ENCODE measurements at regions not wholly inside any gene's neighbourhood (a gene's known extent, or its start where the extent isn't known, plus 50 kb on each side); places are given as distances from the start of the nearest gene placed in this dataset.

DNA sequence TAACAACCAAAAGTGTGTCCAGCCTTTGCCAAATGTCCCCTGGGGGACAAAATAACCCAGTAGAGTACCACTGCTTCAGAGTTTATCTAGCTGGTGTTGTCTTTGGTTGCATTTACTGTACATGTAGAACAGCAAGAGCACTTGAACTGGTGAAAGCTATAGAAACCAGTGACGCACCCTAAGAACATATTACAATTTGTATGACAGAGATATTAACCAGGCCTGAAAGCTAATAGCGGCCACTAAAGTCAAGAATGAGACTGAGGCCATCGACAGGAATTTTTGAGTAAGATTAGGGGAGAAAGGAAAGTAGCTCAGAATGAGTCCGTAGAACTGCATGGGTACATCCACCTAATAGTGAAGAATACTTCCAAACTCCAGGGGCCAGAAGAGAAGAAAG is 236.2 kb downstream of the MTERF1 start (continued):
- TF ChIP-seq, protein P1, sequence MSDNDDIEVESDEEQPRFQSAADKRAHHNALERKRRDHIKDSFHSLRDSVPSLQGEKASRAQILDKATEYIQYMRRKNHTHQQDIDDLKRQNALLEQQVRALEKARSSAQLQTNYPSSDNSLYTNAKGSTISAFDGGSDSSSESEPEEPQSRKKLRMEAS (IDR thresholded peaks at IDR 0.05), result no peak
- TF ChIP-seq CEBPB (IDR thresholded peaks at IDR 0.05; ENCODE audit: low read depth) (no peak), POLR2A (IDR thresholded peaks at IDR 0.05; ENCODE audit: borderline replicate concordance, extremely low read depth, insufficient read depth, insufficient read length) (no peak), EGR1 (IDR thresholded peaks at IDR 0.05; ENCODE audit: low read depth) (no peak), FOSL1 (IDR thresholded peaks at IDR 0.05; ENCODE audit: low read depth) (no peak), SRF (IDR thresholded peaks at IDR 0.05; ENCODE audit: low read depth) (no peak), EZH2 (IDR thresholded peaks at IDR 0.05) (no peak), CBX3 (IDR thresholded peaks at IDR 0.05; ENCODE audit: low read depth) (no peak)

DNA sequence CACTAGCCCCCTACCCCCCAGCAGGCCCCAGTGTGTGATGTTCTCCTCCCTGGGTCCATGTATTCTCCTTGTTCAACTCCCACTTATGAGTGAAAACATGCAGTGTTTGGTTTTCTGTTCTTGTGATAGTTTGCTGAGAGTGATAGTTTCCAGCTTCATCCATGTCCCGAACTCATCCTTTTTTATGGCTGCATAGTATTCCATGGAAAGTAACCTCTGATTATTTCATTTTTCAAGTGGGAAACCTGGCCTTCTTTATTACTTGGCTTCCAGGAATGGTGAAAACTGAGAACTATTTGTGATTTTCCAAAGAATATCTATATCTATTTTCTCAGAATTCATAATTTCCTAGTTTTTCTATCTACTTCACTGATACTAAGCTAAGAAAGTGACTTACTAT is 235.0 kb downstream of the MTERF1 start:
- Histone ChIP-seq H3K9me2 (ENCODE audit: insufficient read depth) (no peaks in the 10 kb centered on the region), H2AFZ (ENCODE audit: low read depth, low read length, poor library complexity, severe bottlenecking) (no peak overlapping the region), H3K4me3 (replicated peaks in 1 of 2; ENCODE audit: low read depth in 1 of 2, low read length in 2 of 2) (no peak overlapping the region), H3K27me3 (ENCODE audit: insufficient read depth, low read length) (no peaks in the 10 kb centered on the region), H4K20me1 (ENCODE audit: insufficient read depth) (no peaks in the 10 kb centered on the region), H3K79me2 (ENCODE audit: insufficient read depth, low read length) (no peaks in the 10 kb centered on the region), H3K27ac (ENCODE audit: low read depth, low read length) (no peak overlapping the region), H3K4me1 (ENCODE audit: control insufficient read depth in 1 of 2, insufficient read depth in 2 of 2, low read length in 2 of 2) (no peaks in the 10 kb centered on the region), H3K36me3 (ENCODE audit: control insufficient read depth in 1 of 2, insufficient read depth in 2 of 2, low read length in 2 of 2) (no peaks in the 10 kb centered on the region), H3K4me2 (ENCODE audit: low read length) (no peak overlapping the region), H3K9ac (ENCODE audit: low read length) (no peak overlapping the region), H3K9me3 (ENCODE audit: control insufficient read depth in 1 of 2, insufficient read depth in 1 of 2, low read depth in 1 of 2, low read length in 2 of 2) (no peaks in the 10 kb centered on the region)
- ATAC-seq (no peak), DNase-seq (ENCODE audit: low read depth, low spot score) (no peak)
- ChIA-PET RAD21 (ENCODE audit: low non-redundant PET in 1 of 2, low total read pairs in 2 of 2, uncharacterized antibody in 2 of 2, unreplicated experiment in 2 of 2) (no interaction called here), POLR2A (no interaction called here), CTCF (no interaction called here)
- TF ChIP-seq, protein P1 (IDR thresholded peaks at IDR 0.05), result no peak
- no peak for TF ChIP-seq EGR1 (IDR thresholded peaks at IDR 0.05; ENCODE audit: low read depth)
- TF ChIP-seq CEBPB (IDR thresholded peaks at IDR 0.05; ENCODE audit: low read depth), result no peak
- TF ChIP-seq, protein P2, sequence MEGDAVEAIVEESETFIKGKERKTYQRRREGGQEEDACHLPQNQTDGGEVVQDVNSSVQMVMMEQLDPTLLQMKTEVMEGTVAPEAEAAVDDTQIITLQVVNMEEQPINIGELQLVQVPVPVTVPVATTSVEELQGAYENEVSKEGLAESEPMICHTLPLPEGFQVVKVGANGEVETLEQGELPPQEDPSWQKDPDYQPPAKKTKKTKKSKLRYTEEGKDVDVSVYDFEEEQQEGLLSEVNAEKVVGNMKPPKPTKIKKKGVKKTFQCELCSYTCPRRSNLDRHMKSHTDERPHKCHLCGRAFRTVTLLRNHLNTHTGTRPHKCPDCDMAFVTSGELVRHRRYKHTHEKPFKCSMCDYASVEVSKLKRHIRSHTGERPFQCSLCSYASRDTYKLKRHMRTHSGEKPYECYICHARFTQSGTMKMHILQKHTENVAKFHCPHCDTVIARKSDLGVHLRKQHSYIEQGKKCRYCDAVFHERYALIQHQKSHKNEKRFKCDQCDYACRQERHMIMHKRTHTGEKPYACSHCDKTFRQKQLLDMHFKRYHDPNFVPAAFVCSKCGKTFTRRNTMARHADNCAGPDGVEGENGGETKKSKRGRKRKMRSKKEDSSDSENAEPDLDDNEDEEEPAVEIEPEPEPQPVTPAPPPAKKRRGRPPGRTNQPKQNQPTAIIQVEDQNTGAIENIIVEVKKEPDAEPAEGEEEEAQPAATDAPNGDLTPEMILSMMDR (IDR thresholded peaks at IDR 0.05 in 2 of 3, conservative IDR thresholded peaks at IDR 0.05 in 1 of 3; ENCODE audit: borderline replicate concordance in 1 of 3, insufficient read depth in 1 of 3, low read depth in 2 of 3, low read length in 2 of 3), result no peak
- no peak for TF ChIP-seq FOSL1 (IDR thresholded peaks at IDR 0.05; ENCODE audit: low read depth)
- no peak for TF ChIP-seq ZNF274 (IDR thresholded peaks at IDR 0.05; ENCODE audit: low read depth, low read length)
- TF ChIP-seq POLR2A (IDR thresholded peaks at IDR 0.05; ENCODE audit: borderline replicate concordance, extremely low read depth, insufficient read depth, insufficient read length), result no peak
- no peak for TF ChIP-seq ELF1 (IDR thresholded peaks at IDR 0.05; ENCODE audit: borderline replicate concordance, low read depth)
- BruUV-seq (replicated peaks), result no TSS peak
- intact Hi-C loops (cut with micrococcal nuclease), result no loop called here
